Thoracic aorta (tissue), 2 donors: ENCODE measurements at regions not wholly inside any gene's neighbourhood (a gene's known extent, or its start where the extent isn't known, plus 50 kb on each side); places are given as distances from the start of the nearest gene placed in this dataset.

Source experiments
- ATAC-seq: fragments of 150-250 bp; one replicate; pipeline ENCODE4 v1.8.0; 2017; ENCODE audit warnings: low read depth; ENCODE audit not compliant: insufficient number of reproducible peaks, low FRiP score
- DNase-seq: peaks from one replicate; pipeline ENCODE4 v3.0.0-alpha.2; 2020; ENCODE audit warnings: low spot score
- H3K27ac ChIP-seq, 2 donors: fragments of 200-600 bp; sonication (generic); 1 replicate in 1 of 2; 2 replicates in 1 of 2; pipeline ENCODE4 v1.5.1; 2016; ENCODE audit warnings: mild to moderate bottlenecking in 2 of 2, moderate library complexity in 2 of 2
- H3K27me3 ChIP-seq: fragments of 200-600 bp; sonication (generic); replicated peaks from 2 replicates; pipeline ENCODE4 v1.6.0; 2016; ENCODE audit warnings: mild to moderate bottlenecking; ENCODE audit not compliant: insufficient read depth
- H3K36me3 ChIP-seq: fragments of 200-600 bp; sonication (generic); one replicate; pipeline ENCODE4 v1.5.1; 2016
- H3K4me1 ChIP-seq, 2 donors: fragments of 200-600 bp; sonication (generic); 1 replicate in 1 of 2; 2 replicates in 1 of 2; pipeline versions ENCODE4 v1.5.1 to v1.6.0; 2016; ENCODE audit warnings: low read depth in 2 of 2, mild to moderate bottlenecking in 1 of 2; ENCODE audit not compliant: control insufficient read depth in 1 of 2
- H3K4me3 ChIP-seq: fragments of 200-600 bp; sonication (generic); 2 replicates; pipeline ENCODE4 v1.5.1; 2016; ENCODE audit warnings: mild to moderate bottlenecking
- H3K9me3 ChIP-seq: fragments of 200-600 bp; sonication (generic); 2 replicates; pipeline ENCODE4 v1.5.1; 2016
- CTCF ChIP-seq: fragments of 200-600 bp; sonication (generic); IDR thresholded peaks from one replicate; pipeline ENCODE4 v1.5.1; 2019; ENCODE audit warnings: antibody characterized with exemption

GRCh38 chr4:127579821-127580220 lies 52.9 kb upstream of the INTU start:
- Histone ChIP-seq H3K9me3 (no peaks in the 10 kb centered on the region), H3K4me1 (peaks cover 0 to 5% of the 10 kb centered on the region in 2 donors), H3K36me3 (no peaks in the 10 kb centered on the region), H3K27me3 (no peaks in the 10 kb centered on the region), H3K4me3 (no peak overlapping the region), H3K27ac (no peak overlapping the region)
- ATAC-seq (no peak), DNase-seq (no peak)
- no peak for TF ChIP-seq CTCF

GRCh38 chr4:127580300-127580699 lies 52.5 kb upstream of the INTU start:
- Histone ChIP-seq H3K9me3 (no peaks in the 10 kb centered on the region), H3K27ac (no peak overlapping the region), H3K4me1 (peaks cover 0 to 5% of the 10 kb centered on the region in 2 donors), H3K27me3 (no peaks in the 10 kb centered on the region), H3K4me3 (no peak overlapping the region), H3K36me3 (no peaks in the 10 kb centered on the region)
- DNase-seq (no peak), ATAC-seq (no peak)
- no peak for TF ChIP-seq CTCF

GRCh38 chr4:127580891-127581290 lies 51.9 kb upstream of the INTU start:
- no peak for DNase-seq
- Histone ChIP-seq H3K27ac (no peak overlapping the region), H3K36me3 (no peaks in the 10 kb centered on the region), H3K4me3 (no peak overlapping the region), H3K9me3 (no peaks in the 10 kb centered on the region), H3K4me1 (peaks cover 0 to 5% of the 10 kb centered on the region in 2 donors), H3K27me3 (no peaks in the 10 kb centered on the region)
- TF ChIP-seq CTCF = no peak
- no peak for ATAC-seq
